ENCODE measurements at regions not wholly inside any gene's neighbourhood (a gene's known extent, or its start where the extent isn't known, plus 50 kb on each side); places are given as distances from the start of the nearest gene placed in this dataset.

GRCh38 chrX:116873671-116874070 lies 410.9 kb upstream of the CT83 start:
- DNase-seq (ENCODE audit: low read depth, low spot score) = no peak
- ChIA-PET POLR2A (no interaction called here), CTCF (no interaction called here), RAD21 (ENCODE audit: low non-redundant PET in 1 of 2, low total read pairs in 2 of 2, uncharacterized antibody in 2 of 2, unreplicated experiment in 2 of 2) (no interaction called here)
- Histone ChIP-seq H3K4me1 (ENCODE audit: control insufficient read depth in 1 of 2, insufficient read depth in 2 of 2, low read length in 2 of 2) (no peaks in the 10 kb centered on the region), H3K9ac (ENCODE audit: low read length) (no peak overlapping the region), H3K27me3 (ENCODE audit: insufficient read depth, low read length) (no peaks in the 10 kb centered on the region), H2AFZ (ENCODE audit: low read depth, low read length, poor library complexity, severe bottlenecking) (no peak overlapping the region), H3K9me2 (ENCODE audit: insufficient read depth) (no peaks in the 10 kb centered on the region), H3K27ac (ENCODE audit: low read depth, low read length) (no peak overlapping the region), H3K79me2 (ENCODE audit: insufficient read depth, low read length) (no peaks in the 10 kb centered on the region), H3K4me3 (replicated peaks in 1 of 2; ENCODE audit: low read depth in 1 of 2, low read length in 2 of 2) (no peak overlapping the region), H3K4me2 (ENCODE audit: low read length) (no peak overlapping the region), H3K36me3 (ENCODE audit: control insufficient read depth in 1 of 2, insufficient read depth in 2 of 2, low read length in 2 of 2) (no peaks in the 10 kb centered on the region), H4K20me1 (ENCODE audit: insufficient read depth) (no peaks in the 10 kb centered on the region), H3K9me3 (ENCODE audit: control insufficient read depth in 1 of 2, insufficient read depth in 1 of 2, low read depth in 1 of 2, low read length in 2 of 2) (no peaks in the 10 kb centered on the region)
- BruUV-seq (replicated peaks) = no TSS peak
- no peak for TF ChIP-seq ELF1 (IDR thresholded peaks at IDR 0.05; ENCODE audit: borderline replicate concordance, low read depth)
- intact Hi-C loops (cut with micrococcal nuclease) = no loop called here
- ATAC-seq = no peak

- Histone ChIP-seq H3K4me2 (ENCODE audit: low read length) (no peak overlapping the region), H3K9me2 (ENCODE audit: insufficient read depth) (no peaks in the 10 kb centered on the region), H3K27ac (ENCODE audit: low read depth, low read length) (no peak overlapping the region), H3K27me3 (ENCODE audit: insufficient read depth, low read length) (no peaks in the 10 kb centered on the region), H4K20me1 (ENCODE audit: insufficient read depth) (no peaks in the 10 kb centered on the region), H3K79me2 (ENCODE audit: insufficient read depth, low read length) (no peaks in the 10 kb centered on the region), H3K9me3 (ENCODE audit: control insufficient read depth in 1 of 2, insufficient read depth in 1 of 2, low read depth in 1 of 2, low read length in 2 of 2) (no peaks in the 10 kb centered on the region), H3K9ac (ENCODE audit: low read length) (no peak overlapping the region), H2AFZ (ENCODE audit: low read depth, low read length, poor library complexity, severe bottlenecking) (no peak overlapping the region), H3K4me3 (replicated peaks in 1 of 2; ENCODE audit: low read depth in 1 of 2, low read length in 2 of 2) (no peak overlapping the region), H3K4me1 (ENCODE audit: control insufficient read depth in 1 of 2, insufficient read depth in 2 of 2, low read length in 2 of 2) (no peaks in the 10 kb centered on the region), H3K36me3 (ENCODE audit: control insufficient read depth in 1 of 2, insufficient read depth in 2 of 2, low read length in 2 of 2) (no peaks in the 10 kb centered on the region)
- no peak for DNase-seq (ENCODE audit: low read depth, low spot score)
- intact Hi-C loops (cut with micrococcal nuclease) = no loop called here
- no peak for TF ChIP-seq EGR1 (IDR thresholded peaks at IDR 0.05; ENCODE audit: low read depth)
- TF ChIP-seq YY1 (IDR thresholded peaks at IDR 0.05; ENCODE audit: extremely low read depth, insufficient replicate concordance, low read depth, low read length) = no peak
- no peak for TF ChIP-seq JUND (IDR thresholded peaks at IDR 0.05)
- no peak for TF ChIP-seq CEBPB (IDR thresholded peaks at IDR 0.05; ENCODE audit: low read depth)
- no peak for TF ChIP-seq ZNF274 (IDR thresholded peaks at IDR 0.05; ENCODE audit: low read depth, low read length)
- TF ChIP-seq SIN3A (IDR thresholded peaks at IDR 0.05; ENCODE audit: low read depth) = no peak
- TF ChIP-seq POLR2A (IDR thresholded peaks at IDR 0.05; ENCODE audit: borderline replicate concordance, extremely low read depth, insufficient read depth, insufficient read length) = no peak
- TF ChIP-seq CBX3 (IDR thresholded peaks at IDR 0.05; ENCODE audit: low read depth) = no peak
- TF ChIP-seq EZH2 (IDR thresholded peaks at IDR 0.05) = no peak
- TF ChIP-seq EZH2phosphoT487 (IDR thresholded peaks at IDR 0.05; ENCODE audit: borderline replicate concordance) = no peak
- no peak for TF ChIP-seq ELF1 (IDR thresholded peaks at IDR 0.05; ENCODE audit: borderline replicate concordance, low read depth)
- TF ChIP-seq CTCF (IDR thresholded peaks at IDR 0.05 in 2 of 3, conservative IDR thresholded peaks at IDR 0.05 in 1 of 3; ENCODE audit: borderline replicate concordance in 1 of 3, insufficient read depth in 1 of 3, low read depth in 2 of 3, low read length in 2 of 3) = no peak
- TF ChIP-seq RAD21 (IDR thresholded peaks at IDR 0.05; ENCODE audit: low read depth) = no peak
- TF ChIP-seq REST (IDR thresholded peaks at IDR 0.05; ENCODE audit: low read depth) = no peak
- no peak for TF ChIP-seq FOSL1 (IDR thresholded peaks at IDR 0.05; ENCODE audit: low read depth)
- TF ChIP-seq TCF7L2 (IDR thresholded peaks at IDR 0.05; ENCODE audit: borderline replicate concordance, extremely low read depth, insufficient read depth, insufficient read length) = no peak
- no peak for TF ChIP-seq ZFX (IDR thresholded peaks at IDR 0.05)
- no TSS peak for BruUV-seq (replicated peaks)
- ChIA-PET RAD21 (ENCODE audit: low non-redundant PET in 1 of 2, low total read pairs in 2 of 2, uncharacterized antibody in 2 of 2, unreplicated experiment in 2 of 2) (no interaction called here), POLR2A (no interaction called here), CTCF (no interaction called here)
- no peak for ATAC-seq
Observed at GRCh38 chrX:116872931-116873330, 410.2 kb upstream of the CT83 start.

All from HCT116 (cell line).